ENCODE measurements at regions not wholly inside any gene's neighbourhood (a gene's known extent, or its start where the extent isn't known, plus 50 kb on each side); places are given as distances from the start of the nearest gene placed in this dataset.

DNA sequence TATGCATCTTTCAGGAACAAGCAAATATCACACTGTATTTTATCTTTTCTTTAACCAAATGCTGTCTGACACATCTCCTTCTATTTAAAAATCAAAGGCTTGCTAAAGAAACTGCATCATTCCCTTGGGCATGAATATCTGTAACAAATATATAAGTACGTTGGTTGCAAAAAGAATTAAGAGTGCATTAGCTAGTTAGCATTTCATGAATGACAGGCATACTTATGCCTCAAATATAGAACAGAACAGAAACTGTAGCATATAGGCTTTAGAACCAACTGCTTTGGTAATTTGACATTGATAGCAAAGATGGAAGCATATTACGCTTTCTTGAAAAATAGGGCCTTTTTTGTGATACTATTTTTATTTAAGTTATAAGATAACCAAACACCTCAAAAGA is 761.2 kb downstream of the MAT2B start:
- no peak for ATAC-seq
- TF ChIP-seq, protein P1, sequence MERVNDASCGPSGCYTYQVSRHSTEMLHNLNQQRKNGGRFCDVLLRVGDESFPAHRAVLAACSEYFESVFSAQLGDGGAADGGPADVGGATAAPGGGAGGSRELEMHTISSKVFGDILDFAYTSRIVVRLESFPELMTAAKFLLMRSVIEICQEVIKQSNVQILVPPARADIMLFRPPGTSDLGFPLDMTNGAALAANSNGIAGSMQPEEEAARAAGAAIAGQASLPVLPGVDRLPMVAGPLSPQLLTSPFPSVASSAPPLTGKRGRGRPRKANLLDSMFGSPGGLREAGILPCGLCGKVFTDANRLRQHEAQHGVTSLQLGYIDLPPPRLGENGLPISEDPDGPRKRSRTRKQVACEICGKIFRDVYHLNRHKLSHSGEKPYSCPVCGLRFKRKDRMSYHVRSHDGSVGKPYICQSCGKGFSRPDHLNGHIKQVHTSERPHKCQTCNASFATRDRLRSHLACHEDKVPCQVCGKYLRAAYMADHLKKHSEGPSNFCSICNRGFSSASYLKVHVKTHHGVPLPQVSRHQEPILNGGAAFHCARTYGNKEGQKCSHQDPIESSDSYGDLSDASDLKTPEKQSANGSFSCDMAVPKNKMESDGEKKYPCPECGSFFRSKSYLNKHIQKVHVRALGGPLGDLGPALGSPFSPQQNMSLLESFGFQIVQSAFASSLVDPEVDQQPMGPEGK (CRISPR knock-in tag; IDR thresholded peaks at IDR 0.05; ENCODE audit: borderline replicate concordance), result no peak
- TF ChIP-seq BACH2 (CRISPR knock-in tag; IDR thresholded peaks at IDR 0.05; ENCODE audit: borderline replicate concordance) (no peak), OSR1 (CRISPR knock-in tag; IDR thresholded peaks at IDR 0.05) (no peak), ESRRG (CRISPR knock-in tag; IDR thresholded peaks at IDR 0.05) (no peak), ZFP30 (CRISPR knock-in tag; IDR thresholded peaks at IDR 0.05) (no peak), GLIS3 (CRISPR knock-in tag; IDR thresholded peaks at IDR 0.05) (no peak), ISL1 (CRISPR knock-in tag; IDR thresholded peaks at IDR 0.05) (no peak), RARB (CRISPR knock-in tag; IDR thresholded peaks at IDR 0.05) (no peak), CSDC2 (CRISPR knock-in tag; IDR thresholded peaks at IDR 0.05) (no peak), TOX (CRISPR knock-in tag; IDR thresholded peaks at IDR 0.05; ENCODE audit: borderline replicate concordance) (no peak), ZNF70 (CRISPR knock-in tag; IDR thresholded peaks at IDR 0.05) (no peak), ZC3H10 (CRISPR knock-in tag; IDR thresholded peaks at IDR 0.05) (no peak), ZFP3 (CRISPR knock-in tag; IDR thresholded peaks at IDR 0.05) (no peak)
- TF ChIP-seq, protein P2, sequence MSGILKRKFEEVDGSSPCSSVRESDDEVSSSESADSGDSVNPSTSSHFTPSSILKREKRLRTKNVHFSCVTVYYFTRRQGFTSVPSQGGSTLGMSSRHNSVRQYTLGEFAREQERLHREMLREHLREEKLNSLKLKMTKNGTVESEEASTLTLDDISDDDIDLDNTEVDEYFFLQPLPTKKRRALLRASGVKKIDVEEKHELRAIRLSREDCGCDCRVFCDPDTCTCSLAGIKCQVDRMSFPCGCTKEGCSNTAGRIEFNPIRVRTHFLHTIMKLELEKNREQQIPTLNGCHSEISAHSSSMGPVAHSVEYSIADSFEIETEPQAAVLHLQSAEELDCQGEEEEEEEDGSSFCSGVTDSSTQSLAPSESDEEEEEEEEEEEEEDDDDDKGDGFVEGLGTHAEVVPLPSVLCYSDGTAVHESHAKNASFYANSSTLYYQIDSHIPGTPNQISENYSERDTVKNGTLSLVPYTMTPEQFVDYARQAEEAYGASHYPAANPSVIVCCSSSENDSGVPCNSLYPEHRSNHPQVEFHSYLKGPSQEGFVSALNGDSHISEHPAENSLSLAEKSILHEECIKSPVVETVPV (CRISPR knock-in tag; IDR thresholded peaks at IDR 0.05), result no peak

DNA sequence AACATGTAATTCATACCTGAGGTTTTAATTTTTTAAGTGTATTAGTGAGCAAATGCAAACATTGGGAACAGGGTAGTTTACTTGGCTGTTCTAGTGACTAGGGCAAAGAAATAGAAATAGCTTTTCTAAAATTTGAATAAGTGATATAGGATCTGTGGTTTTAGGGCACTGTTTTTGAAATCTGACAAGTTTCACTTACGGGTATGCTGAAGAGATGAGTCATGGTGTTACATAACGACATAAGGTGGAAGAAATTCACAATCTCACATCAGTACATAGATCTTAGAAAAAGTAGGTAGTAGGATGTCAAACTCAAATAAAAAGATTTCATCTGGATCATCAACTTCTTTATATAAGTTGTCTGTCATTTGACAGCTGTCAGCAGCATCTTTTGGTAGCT is 772.3 kb downstream of the MAT2B start:
- TF ChIP-seq, protein P1 (CRISPR knock-in tag; IDR thresholded peaks at IDR 0.05; ENCODE audit: borderline replicate concordance), result no peak
- no peak for TF ChIP-seq ISL1 (CRISPR knock-in tag; IDR thresholded peaks at IDR 0.05)
- TF ChIP-seq ESRRG (CRISPR knock-in tag; IDR thresholded peaks at IDR 0.05), result no peak
- no peak for TF ChIP-seq PPARA (CRISPR knock-in tag; IDR thresholded peaks at IDR 0.05; ENCODE audit: borderline replicate concordance)
- TF ChIP-seq SNAI2 (CRISPR knock-in tag; IDR thresholded peaks at IDR 0.05), result no peak
- no peak for TF ChIP-seq TCF4 (CRISPR knock-in tag; IDR thresholded peaks at IDR 0.05; ENCODE audit: borderline replicate concordance)
- TF ChIP-seq BACH2 (CRISPR knock-in tag; IDR thresholded peaks at IDR 0.05; ENCODE audit: borderline replicate concordance), result no peak
- no peak for TF ChIP-seq ARNTL (CRISPR knock-in tag; IDR thresholded peaks at IDR 0.05; ENCODE audit: borderline replicate concordance, low read depth)
- TF ChIP-seq, protein P2 (CRISPR knock-in tag; IDR thresholded peaks at IDR 0.05), result no peak
- no peak for TF ChIP-seq ZNF8 (CRISPR knock-in tag; IDR thresholded peaks at IDR 0.05)
- no peak for TF ChIP-seq ZNF70 (CRISPR knock-in tag; IDR thresholded peaks at IDR 0.05)
- no peak for TF ChIP-seq RARB (CRISPR knock-in tag; IDR thresholded peaks at IDR 0.05)
- TF ChIP-seq, protein P3, sequence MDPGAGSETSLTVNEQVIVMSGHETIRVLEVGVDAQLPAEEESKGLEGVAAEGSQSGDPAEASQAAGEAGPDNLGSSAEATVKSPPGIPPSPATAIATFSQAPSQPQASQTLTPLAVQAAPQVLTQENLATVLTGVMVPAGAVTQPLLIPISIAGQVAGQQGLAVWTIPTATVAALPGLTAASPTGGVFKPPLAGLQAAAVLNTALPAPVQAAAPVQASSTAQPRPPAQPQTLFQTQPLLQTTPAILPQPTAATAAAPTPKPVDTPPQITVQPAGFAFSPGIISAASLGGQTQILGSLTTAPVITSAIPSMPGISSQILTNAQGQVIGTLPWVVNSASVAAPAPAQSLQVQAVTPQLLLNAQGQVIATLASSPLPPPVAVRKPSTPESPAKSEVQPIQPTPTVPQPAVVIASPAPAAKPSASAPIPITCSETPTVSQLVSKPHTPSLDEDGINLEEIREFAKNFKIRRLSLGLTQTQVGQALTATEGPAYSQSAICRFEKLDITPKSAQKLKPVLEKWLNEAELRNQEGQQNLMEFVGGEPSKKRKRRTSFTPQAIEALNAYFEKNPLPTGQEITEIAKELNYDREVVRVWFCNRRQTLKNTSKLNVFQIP (CRISPR knock-in tag; IDR thresholded peaks at IDR 0.05; ENCODE audit: borderline replicate concordance, low read depth), result no peak
- TF ChIP-seq CSDC2 (CRISPR knock-in tag; IDR thresholded peaks at IDR 0.05), result no peak
- TF ChIP-seq ZFP30 (CRISPR knock-in tag; IDR thresholded peaks at IDR 0.05), result no peak
- TF ChIP-seq, protein P4, sequence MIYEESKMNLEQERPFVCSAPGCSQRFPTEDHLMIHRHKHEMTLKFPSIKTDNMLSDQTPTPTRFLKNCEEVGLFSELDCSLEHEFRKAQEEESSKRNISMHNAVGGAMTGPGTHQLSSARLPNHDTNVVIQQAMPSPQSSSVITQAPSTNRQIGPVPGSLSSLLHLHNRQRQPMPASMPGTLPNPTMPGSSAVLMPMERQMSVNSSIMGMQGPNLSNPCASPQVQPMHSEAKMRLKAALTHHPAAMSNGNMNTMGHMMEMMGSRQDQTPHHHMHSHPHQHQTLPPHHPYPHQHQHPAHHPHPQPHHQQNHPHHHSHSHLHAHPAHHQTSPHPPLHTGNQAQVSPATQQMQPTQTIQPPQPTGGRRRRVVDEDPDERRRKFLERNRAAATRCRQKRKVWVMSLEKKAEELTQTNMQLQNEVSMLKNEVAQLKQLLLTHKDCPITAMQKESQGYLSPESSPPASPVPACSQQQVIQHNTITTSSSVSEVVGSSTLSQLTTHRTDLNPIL (CRISPR knock-in tag; IDR thresholded peaks at IDR 0.05; ENCODE audit: low read depth), result no peak
- TF ChIP-seq TOX (CRISPR knock-in tag; IDR thresholded peaks at IDR 0.05; ENCODE audit: borderline replicate concordance), result no peak
- ATAC-seq, result peak; percentile 60; the same call in 2 of the 3 replicates

All from SK-N-SH treated with all-trans-retinoic acid at 6 μM for 48 hours (cell line).